HepG2 (cell line): ENCODE measurements at regions not wholly inside any gene's neighbourhood (a gene's known extent, or its start where the extent isn't known, plus 50 kb on each side); places are given as distances from the start of the nearest gene placed in this dataset.

Experiments
- ATAC-seq: fragments of 200-7000 bp; cut with Tn5 transposase; 3 replicates; pipeline ENCODE4 v1.9.1; 2020; ENCODE audit warnings: mild to moderate bottlenecking, moderate library complexity
- BruUV-seq: library from RNA; stranded (reverse); fragments of 400-500 nt; replicated peaks from 2 replicates; lab custom pipeline; 2021; lab: Mats Ljungman, UMichigan
- CTCF ChIA-PET: fragments of 300-600 bp; formaldehyde crosslinking; extraction: SDS; loops from one replicate; lab custom pipeline; 2021; ENCODE audit warnings: low total read pairs, inconsistent platforms, low intra/inter-chr PET ratio; lab: Yijun Ruan, JAX
- POLR2A ChIA-PET: fragments of 350-600 bp; sonication (Branson Sonifier 250); formaldehyde crosslinking; loops from one replicate; lab custom pipeline; 2020; ENCODE audit warnings: antibody characterized with exemption, inconsistent platforms; lab: Yijun Ruan, JAX
- DNase-seq: peaks from one replicate; pipeline ENCODE4 v3.0.0-alpha.2; 2015; ENCODE audit warnings: low spot score
- FAIRE-seq: peaks from 3 replicates; lab custom pipeline; 2011; peaks lifted over from hg19 to GRCh38; lab: Jason Lieb, UNC
- H2AFZ ChIP-seq: one replicate; pipeline ENCODE4 v1.6.1; 2011; ENCODE audit warnings: low read length, inconsistent platforms
- H3K27ac ChIP-seq: fragments of 300-600 bp; 3 replicates; pipeline ENCODE4 v1.8.0; 2011; ENCODE audit warnings: mixed run types, mild to moderate bottlenecking, mixed read lengths, low read length, inconsistent platforms; ENCODE audit not compliant: insufficient read depth; ENCODE audit errors: extremely low read length
- H3K27me3 ChIP-seq, 2 experiments: fragments of 200-600 bp in 1 of 2; 2 replicates in 1 of 2; 3 replicates in 1 of 2; pipeline versions ENCODE4 v1.6.0 to v1.8.0; 2011; ENCODE audit warnings: low read length in 2 of 2, mild to moderate bottlenecking in 2 of 2, moderate library complexity in 2 of 2, inconsistent platforms in 1 of 2; ENCODE audit not compliant: insufficient read depth in 2 of 2, control insufficient read depth in 1 of 2
- H3K36me3 ChIP-seq, 2 experiments: fragments of 200-600 bp in 1 of 2; replicated peaks in 1 of 2; 2 replicates in 1 of 2; 3 replicates in 1 of 2; pipeline versions ENCODE4 v1.5.1 to v1.8.0; 2011; ENCODE audit warnings: low read length in 2 of 2, inconsistent platforms in 1 of 2; ENCODE audit not compliant: insufficient read depth in 2 of 2, control insufficient read depth in 1 of 2
- H3K4me1 ChIP-seq: 2 replicates; pipeline ENCODE4 v1.5.1; 2012; ENCODE audit warnings: low read length, inconsistent platforms; ENCODE audit not compliant: insufficient read depth
- H3K4me2 ChIP-seq: 2 replicates; pipeline ENCODE4 v1.6.0; 2011; ENCODE audit warnings: low read depth, low read length, inconsistent platforms
- H3K4me3 ChIP-seq, 3 experiments: fragments of 200-600 bp in 1 of 3; sonication (generic), shearing (Covaris generic) in 1 of 3; replicated peaks in 1 of 3; 2 replicates each; pipeline ENCODE4 v1.5.1; 2011 to 2016; ENCODE audit warnings: low read length in 3 of 3, inconsistent platforms in 2 of 3, low read depth in 2 of 3, mild to moderate bottlenecking in 2 of 3, control low read depth in 1 of 3, mixed read lengths in 1 of 3; ENCODE audit not compliant: insufficient read depth in 1 of 3
- H3K79me2 ChIP-seq: one replicate; pipeline ENCODE4 v1.6.1; 2011; ENCODE audit warnings: low read length, inconsistent platforms; ENCODE audit not compliant: insufficient read depth
- H3K9ac ChIP-seq: 2 replicates; pipeline ENCODE4 v1.6.0; 2011; ENCODE audit warnings: mild to moderate bottlenecking, low read depth, low read length, inconsistent platforms; ENCODE audit not compliant: insufficient read depth
- H3K9me3 ChIP-seq: 2 replicates; pipeline ENCODE4 v1.5.1; 2012; ENCODE audit warnings: mild to moderate bottlenecking, low read length
- H4K20me1 ChIP-seq: 2 replicates; pipeline ENCODE4 v1.6.0; 2011; ENCODE audit warnings: inconsistent platforms, mild to moderate bottlenecking, low read length, moderate library complexity; ENCODE audit not compliant: insufficient read depth
- ARNT2 ChIP-seq: sonication (generic); formaldehyde crosslinking; IDR thresholded peaks from 2 replicates; pipeline ENCODE4 v1.8.0; 2022; ENCODE audit warnings: mild to moderate bottlenecking, low read depth, missing genetic modification reagents, moderate library complexity
- FOXO1 ChIP-seq: sonication (generic); formaldehyde crosslinking; IDR thresholded peaks from 2 replicates; pipeline ENCODE4 v1.4.0; 2020; ENCODE audit warnings: missing genetic modification reagents
- GATA4 ChIP-seq: sonication (generic); IDR thresholded peaks from 2 replicates; pipeline ENCODE4 v1.6.1; 2016; ENCODE audit warnings: antibody characterized with exemption, low read depth, borderline replicate concordance
- KAT8 ChIP-seq: IDR thresholded peaks from 2 replicates; pipeline ENCODE4 v1.6.1; 2016; ENCODE audit warnings: missing genetic modification reagents, missing compliant biosample characterization
- KDM3A ChIP-seq: IDR thresholded peaks from 2 replicates; pipeline ENCODE4 v1.6.1; 2018; ENCODE audit warnings: low read depth, missing compliant biosample characterization
- MXI1 ChIP-seq: IDR thresholded peaks from 3 replicates; pipeline ENCODE4 v1.6.1; 2012; ENCODE audit warnings: low read depth, low read length, inconsistent platforms, borderline replicate concordance
- NFKBIZ ChIP-seq: IDR thresholded peaks from 2 replicates; pipeline ENCODE4 v1.6.1; 2018; ENCODE audit warnings: missing genetic modification reagents, missing compliant biosample characterization
- RORA ChIP-seq: sonication (generic); formaldehyde crosslinking; IDR thresholded peaks from 2 replicates; pipeline ENCODE4 v1.5.0; 2020; ENCODE audit warnings: mild to moderate bottlenecking, missing genetic modification reagents, moderate library complexity
- WIZ ChIP-seq: sonication (generic); formaldehyde crosslinking; IDR thresholded peaks from 2 replicates; pipeline ENCODE4 v1.5.1; 2020; ENCODE audit warnings: mild to moderate bottlenecking, missing genetic modification reagents
- ZFY ChIP-seq: sonication (generic); formaldehyde crosslinking; IDR thresholded peaks from 2 replicates; pipeline ENCODE4 v1.4.0; 2020; ENCODE audit warnings: missing genetic modification reagents
- ZNF121 ChIP-seq: sonication (generic); formaldehyde crosslinking; IDR thresholded peaks from 2 replicates; pipeline ENCODE4 v1.5.0; 2020; ENCODE audit warnings: mild to moderate bottlenecking, missing genetic modification reagents
- ZNF83 ChIP-seq: sonication (generic); formaldehyde crosslinking; IDR thresholded peaks from 2 replicates; pipeline ENCODE4 v1.4.0; 2020; ENCODE audit warnings: missing genetic modification reagents, mild to moderate bottlenecking, borderline replicate concordance
- ZZZ3 ChIP-seq: sonication (generic); formaldehyde crosslinking; IDR thresholded peaks from 2 replicates; pipeline ENCODE4 v1.4.0; 2020; ENCODE audit warnings: missing genetic modification reagents, mild to moderate bottlenecking, borderline replicate concordance
- WGBS: methylation state at CpG from one replicate; pipeline ENCODE4 v1.1.6; 2017; ENCODE audit warnings: low lambda C conversion rate; 5-methylcytosine and 5-hydroxymethylcytosine counted together
- in situ Hi-C: cut with HindIII; loops from 2 replicates; pipeline ENCODE4 v1.10.0; 2017; ENCODE audit warnings: low pct_unique_long_range_greater_than_20kb; ENCODE audit not compliant: extremely low pct_ligation_motif_present
- intact Hi-C: fragments of 100-400 bp; cut with micrococcal nuclease; formaldehyde crosslinking; loops from one replicate; pipeline ENCODE4 v1.10.0; 2022; ENCODE audit not compliant: unreplicated experiment

- no peak for TF ChIP-seq ZNF83
- TF ChIP-seq ZNF121 (CRISPR knock-in tag): no peak
- TF ChIP-seq, all 625 proteins: peak for 0
Observed at GRCh38 chr6:45781890-45782289, 233.8 kb downstream of the CLIC5 start (continued).

GRCh38 chr6:45780523-45780922 lies 235.1 kb downstream of the CLIC5 start:
- DNase-seq: no peak
- ChIA-PET CTCF (no interaction called here), POLR2A (no interaction called here)
- ATAC-seq: no peak
- no peak for FAIRE-seq
- BruUV-seq: no TSS peak
- 22% methylated on average over 2 of the region's 2 CpGs for WGBS
- Histone ChIP-seq H3K36me3 (no peaks in the 10 kb centered on the region), H3K27ac (no peak overlapping the region), H3K4me1 (no peaks in the 10 kb centered on the region), H2AFZ (no peak overlapping the region), H3K27me3 (no peaks in the 10 kb centered on the region), H4K20me1 (no peaks in the 10 kb centered on the region), H3K79me2 (no peaks in the 10 kb centered on the region), H3K4me3 (no peak overlapping the region), H3K4me2 (no peak overlapping the region), H3K9ac (no peak overlapping the region), H3K9me3 (no peaks in the 10 kb centered on the region)
- TF ChIP-seq ARNT2 (no peak), FOXO1 (no peak), MXI1 (no peak), NFKBIZ (CRISPR knock-in tag) (no peak), ZZZ3 (CRISPR knock-in tag) (no peak), GATA4 (no peak), ZFY (CRISPR knock-in tag) (no peak), RORA (CRISPR knock-in tag) (no peak), KAT8 (CRISPR knock-in tag) (no peak), WIZ (CRISPR knock-in tag) (no peak), KDM3A (no peak)
- in situ Hi-C loops (no loop called here), intact Hi-C loops (no loop called here)
